NCI-H1930 (cell line): ENCODE measurements at regions not wholly inside any gene's neighbourhood (a gene's known extent, or its start where the extent isn't known, plus 50 kb on each side); places are given as distances from the start of the nearest gene placed in this dataset.
"Not testable (repeated sequence)": the region's sequence is repeated elsewhere in the genome, so short reads cannot be mapped to it uniquely, and the experiment has no call there.

Source experiments
- DNase-seq, 2 experiments: peaks; one replicate each; lab custom pipeline; 2025; lab: John Stamatoyannopoulos, UW

DNA sequence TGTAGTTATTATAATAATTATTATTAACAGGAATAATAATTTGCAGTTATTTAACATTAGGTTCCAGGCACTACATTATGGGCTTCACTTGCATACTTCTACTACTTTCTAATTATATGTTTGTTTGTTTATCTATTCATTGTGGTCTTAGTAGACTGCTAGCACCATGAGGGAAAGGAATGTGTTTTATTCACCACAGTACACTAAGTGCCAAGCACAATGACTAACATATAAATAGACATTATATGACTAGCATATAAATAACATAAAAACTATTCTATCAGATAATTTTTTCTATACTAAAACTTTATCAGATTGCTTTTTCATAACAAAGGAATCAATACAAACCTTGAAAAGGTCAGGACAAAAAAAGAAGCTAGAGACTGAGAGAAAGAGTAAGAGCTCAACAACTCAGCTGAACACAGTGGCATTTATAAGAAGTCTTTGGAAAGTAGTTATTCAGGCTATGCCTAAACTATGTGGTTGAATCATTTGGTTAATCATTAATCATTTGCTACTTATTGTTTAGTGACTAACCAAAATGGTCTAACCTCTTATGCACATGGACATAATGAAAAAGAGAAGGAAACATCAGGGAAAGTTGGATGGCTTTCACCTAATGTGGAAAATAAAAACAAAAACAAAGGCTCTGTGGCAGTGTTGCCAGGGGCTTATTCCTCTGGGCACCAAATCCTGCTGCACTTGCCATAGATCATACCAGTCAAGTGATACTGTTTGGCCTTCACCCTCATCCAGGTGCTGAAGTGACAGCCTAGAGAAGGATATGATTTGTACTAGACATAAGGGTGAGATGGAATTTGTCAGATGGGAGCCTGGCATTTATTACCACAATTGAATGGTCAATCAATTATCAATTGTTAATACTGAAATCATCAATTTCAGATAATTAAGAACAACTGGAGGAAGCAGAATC lies 174.9 kb downstream of the ETAA1 start:
- DNase-seq: no peak

DNA sequence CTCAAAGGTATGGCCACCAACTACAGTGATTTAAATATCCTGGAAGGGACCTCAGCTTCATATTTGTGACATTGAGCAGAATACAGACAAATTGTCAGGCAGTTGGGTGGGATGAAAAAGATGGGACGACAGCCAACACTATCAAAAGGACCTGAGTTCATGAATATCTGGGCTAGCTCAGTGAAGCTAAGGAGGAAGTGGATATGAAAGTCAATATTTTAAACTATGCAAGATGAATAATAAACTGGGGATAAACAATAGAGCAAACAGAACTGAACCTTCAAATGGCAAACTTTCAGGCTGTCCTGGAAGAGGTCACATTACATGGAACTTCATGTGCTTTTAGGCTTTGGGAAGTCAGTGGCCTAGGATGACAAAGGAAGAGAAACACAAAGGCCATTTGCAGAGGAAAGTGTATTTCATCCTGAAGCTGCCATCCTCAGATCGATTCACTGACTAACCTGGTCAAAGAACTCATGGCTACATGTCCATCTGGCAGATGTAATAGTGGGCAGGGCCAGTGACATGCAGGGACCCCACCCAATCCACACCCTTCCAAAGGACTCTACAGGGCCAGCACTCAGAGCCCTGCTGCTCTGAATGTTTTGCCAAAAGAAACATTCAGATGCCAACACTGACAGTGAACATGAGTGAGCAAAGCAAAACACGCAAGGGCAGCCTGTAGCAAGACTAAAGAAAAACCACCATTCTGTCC lies 175.7 kb downstream of the ETAA1 start:
- no peak for DNase-seq

GRCh38 chr2:67574230-67574629 lies 177.1 kb downstream of the ETAA1 start:
- no peak for DNase-seq

- no peak for DNase-seq
Observed at GRCh38 chr2:67576226-67576625, 179.1 kb downstream of the ETAA1 start.

GRCh38 chr2:67576991-67577390 lies 179.9 kb downstream of the ETAA1 start:
- no peak for DNase-seq

DNA sequence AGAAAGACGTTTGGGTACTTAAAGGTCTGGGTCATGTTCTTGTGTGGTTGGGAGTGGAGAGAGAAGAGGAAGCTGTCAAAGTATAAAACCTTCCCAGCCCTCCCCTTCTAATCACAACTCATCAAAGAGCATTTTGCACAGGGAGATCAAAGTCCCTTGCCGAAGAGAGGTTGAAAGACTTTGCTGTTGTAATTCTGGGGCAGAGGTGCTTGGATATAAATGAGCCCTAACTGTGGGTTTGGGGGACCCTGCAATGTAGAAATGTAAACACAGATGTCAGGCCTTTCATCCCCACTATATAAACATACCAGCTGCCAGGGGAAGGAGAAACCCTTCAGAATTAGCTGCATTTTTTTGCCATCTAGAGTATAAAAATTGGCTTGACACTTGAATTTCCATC lies 182.1 kb downstream of the ETAA1 start:
- DNase-seq: no peak

DNA sequence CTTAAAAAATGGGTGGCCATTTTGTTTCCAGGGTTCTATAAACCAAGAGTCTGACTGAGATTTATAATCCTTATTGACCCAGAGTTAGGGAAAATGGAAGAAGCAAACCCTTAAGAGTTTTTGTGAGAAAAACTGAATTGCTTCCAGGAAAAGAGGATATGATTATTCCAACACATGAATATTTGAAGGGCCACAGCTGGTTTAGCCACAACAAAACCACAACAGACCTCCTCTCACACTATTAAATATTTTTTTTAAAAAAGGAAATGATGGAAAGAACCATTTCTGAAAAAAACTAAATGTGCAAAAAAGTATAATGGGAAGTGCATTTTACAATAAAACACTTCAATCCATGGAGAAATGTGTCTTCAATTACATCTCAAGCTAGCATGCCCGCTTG lies 182.7 kb downstream of the ETAA1 start:
- no peak for DNase-seq

- no peak for DNase-seq
Observed at GRCh38 chr2:67581751-67582150, 184.6 kb downstream of the ETAA1 start.

DNA sequence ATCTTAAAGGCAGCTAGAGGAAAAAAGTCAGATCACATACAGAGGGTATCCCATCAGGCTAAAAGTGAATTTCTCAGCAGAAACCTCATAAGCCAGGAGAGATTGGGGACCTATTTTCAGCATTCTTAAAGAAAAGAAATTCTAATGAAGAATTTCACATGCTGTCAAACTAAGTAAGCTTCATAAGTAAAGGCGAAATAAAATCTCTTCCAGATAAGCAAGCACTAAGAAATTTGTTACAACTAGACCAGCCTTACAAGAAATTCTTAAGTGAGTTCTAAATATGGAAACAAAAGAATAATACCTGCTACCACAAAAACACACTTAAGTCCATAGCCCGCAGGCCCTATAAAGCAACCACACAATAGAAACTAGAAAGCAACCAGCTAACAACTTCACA lies 186.1 kb downstream of the ETAA1 start:
- DNase-seq: no peak

DNA sequence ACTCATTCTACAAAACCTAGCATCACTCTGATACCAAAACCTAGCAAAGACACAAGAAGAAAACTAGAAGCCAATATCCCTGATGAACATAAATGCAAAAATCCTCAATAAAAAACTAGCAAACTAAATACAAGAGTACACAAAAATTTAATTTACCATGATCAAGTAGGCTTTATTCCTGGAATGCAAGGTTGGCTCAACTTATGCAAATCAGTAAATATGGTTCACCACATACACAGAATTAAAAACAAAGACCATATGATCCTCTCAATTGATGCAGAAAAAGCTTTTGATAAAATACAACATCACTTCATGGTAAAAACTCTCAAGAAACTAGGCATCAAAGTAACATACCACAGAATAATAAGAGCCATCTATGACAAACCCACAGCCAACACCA lies 188.3 kb downstream of the ETAA1 start:
- no peak for DNase-seq

DNA sequence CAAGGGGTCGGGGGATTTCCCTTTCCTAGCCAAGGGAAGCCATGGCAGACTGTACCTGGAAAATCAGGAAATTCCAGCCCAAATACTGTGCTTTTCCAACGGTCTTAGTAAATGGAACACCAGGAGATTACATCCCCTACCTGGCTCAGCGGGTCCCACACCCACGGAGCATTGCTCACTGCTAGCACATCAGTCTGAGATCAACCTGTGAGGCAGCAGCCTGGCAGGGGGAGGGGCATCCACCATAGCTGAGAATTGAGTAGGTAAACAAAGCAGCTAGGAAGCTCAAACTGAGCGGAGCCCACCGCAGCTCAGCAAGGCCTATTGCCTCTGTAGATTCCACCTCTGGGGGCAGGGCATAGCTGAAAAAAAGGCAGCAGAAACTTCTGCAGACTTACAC lies 192.0 kb downstream of the ETAA1 start:
- not testable (repeated sequence) for DNase-seq

DNA sequence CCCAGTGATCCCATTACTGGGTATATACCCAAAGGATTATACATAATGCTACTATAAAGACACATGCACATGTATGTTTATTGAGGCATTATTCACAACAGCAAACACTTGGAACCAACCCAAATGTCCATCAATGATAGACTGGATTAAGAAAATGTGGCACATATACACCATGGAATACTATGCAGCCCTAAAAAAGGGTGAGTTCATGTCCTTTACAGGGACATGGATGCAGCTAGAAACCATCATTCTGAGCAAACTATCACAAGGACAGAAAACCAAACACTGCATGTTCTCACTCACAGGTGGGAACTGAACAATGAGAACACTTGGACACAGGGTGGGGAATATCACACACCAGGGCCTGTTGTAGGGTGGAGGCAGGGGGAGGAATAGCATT lies 197.4 kb downstream of the ETAA1 start:
- not testable (repeated sequence) for DNase-seq

DNA sequence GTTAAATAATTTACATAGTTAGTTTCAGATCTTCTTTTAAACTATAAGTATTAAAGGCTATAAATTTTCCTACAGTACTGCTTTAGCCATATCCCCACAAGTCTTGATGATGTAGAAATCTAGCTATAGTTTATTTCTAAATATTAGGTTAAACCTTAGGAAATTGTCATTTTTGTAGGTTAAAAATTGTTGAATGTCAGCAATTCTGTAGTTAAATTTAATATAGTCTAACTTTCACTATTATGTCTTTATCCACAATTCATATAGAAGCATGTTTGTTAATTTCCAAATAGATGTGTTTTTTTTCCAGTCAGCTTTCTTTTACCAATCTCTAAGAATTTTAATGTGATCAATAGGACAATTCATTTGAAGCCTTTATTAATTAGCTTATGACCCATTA lies 199.7 kb downstream of the ETAA1 start:
- DNase-seq: no peak

- DNase-seq: no peak
Observed at GRCh38 chr2:67599561-67599960, 202.4 kb downstream of the ETAA1 start.

- DNase-seq: no peak
Observed at GRCh38 chr2:67600222-67600871, 203.2 kb downstream of the ETAA1 start.

- DNase-seq: no peak
Observed at GRCh38 chr2:67600946-67601345, 203.8 kb downstream of the ETAA1 start.

DNA sequence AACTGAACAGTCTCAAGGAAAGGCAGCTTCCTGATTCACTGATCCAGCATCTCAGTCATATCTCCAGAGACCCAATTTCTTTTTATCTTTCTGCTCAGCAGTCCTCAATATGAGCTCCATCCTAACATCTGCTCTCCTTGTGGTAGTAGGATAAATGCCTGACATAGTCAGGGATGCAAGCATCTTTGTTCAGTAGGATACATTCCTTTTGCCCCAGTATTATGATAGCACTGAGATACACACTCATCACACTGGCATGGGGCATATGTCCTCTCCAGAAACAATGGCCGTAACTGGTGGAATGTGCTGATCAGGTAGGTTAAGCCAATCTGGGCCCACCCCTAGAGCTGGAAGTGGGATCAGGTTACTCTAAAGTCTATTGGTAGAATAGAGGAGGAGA lies 207.2 kb downstream of the ETAA1 start:
- DNase-seq: no peak

- no peak for DNase-seq
Observed at GRCh38 chr2:67612576-67613042, 215.5 kb downstream of the ETAA1 start.

- DNase-seq: no peak
Observed at GRCh38 chr2:67613227-67613626, 216.1 kb downstream of the ETAA1 start.

GRCh38 chr2:67614454-67614853 lies 217.3 kb downstream of the ETAA1 start:
- no peak for DNase-seq

- no peak for DNase-seq
Observed at GRCh38 chr2:67616749-67617148, 219.6 kb downstream of the ETAA1 start.

DNA sequence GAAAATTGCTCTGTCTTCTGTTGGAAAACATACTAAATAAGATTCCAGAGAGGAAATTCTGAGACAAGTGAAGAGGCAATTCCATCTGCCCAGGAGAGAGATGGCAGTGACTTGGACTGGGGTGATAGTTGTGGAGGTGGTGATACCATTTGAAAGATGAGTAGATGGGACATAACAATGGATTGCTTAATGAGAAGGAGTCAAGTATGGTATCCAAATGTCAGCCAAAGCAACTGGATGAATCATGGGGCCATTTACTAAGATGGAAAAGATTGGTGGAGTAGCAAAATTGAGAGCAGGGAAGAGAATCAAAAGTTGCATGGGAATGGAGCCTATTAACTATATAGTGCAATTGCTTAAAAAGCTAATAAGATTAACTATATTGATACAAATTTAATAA lies 222.1 kb downstream of the ETAA1 start:
- no peak for DNase-seq

- DNase-seq: not testable (repeated sequence)
Observed at GRCh38 chr2:67623741-67624140, 226.6 kb downstream of the ETAA1 start.
